WTC11 (cell line): ENCODE measurements at regions not wholly inside any gene's neighbourhood (a gene's known extent, or its start where the extent isn't known, plus 50 kb on each side); places are given as distances from the start of the nearest gene placed in this dataset.

Source experiments
- ATAC-seq: fragments of 200-7000 bp; cut with Tn5 transposase; 2 replicates; pipeline ENCODE4 v1.10.0; 2021; ENCODE audit warnings: mild to moderate bottlenecking, moderate library complexity
- CTCF ChIA-PET: fragments of 300-600 bp; sonication (Branson Sonifier 250); formaldehyde crosslinking; loops from one replicate; lab custom pipeline; 2021; ENCODE audit warnings: antibody characterized with exemption; lab: Charles Lee
- POLR2A ChIA-PET: fragments of 350-600 bp; sonication (Branson Sonifier 250); formaldehyde crosslinking; loops from one replicate; lab custom pipeline; 2021; ENCODE audit warnings: antibody characterized with exemption; lab: Charles Lee
- DNase-seq: peaks from one replicate; pipeline ENCODE4 v3.0.0; 2021; ENCODE audit warnings: low spot score
- H3K27ac Mint-ChIP-seq: 2 replicates; pipeline ENCODE4 v1.8.0; 2021; ENCODE audit warnings: mixed read lengths
- H3K27me3 Mint-ChIP-seq: 2 replicates; pipeline ENCODE4 v1.8.0; 2021; ENCODE audit warnings: low read depth, mild to moderate bottlenecking, moderate library complexity, mixed read lengths
- H3K36me3 Mint-ChIP-seq: 2 replicates; pipeline ENCODE4 v1.8.0; 2021; ENCODE audit warnings: mixed read lengths
- H3K4me1 Mint-ChIP-seq: 2 replicates; pipeline ENCODE4 v1.8.0; 2022; ENCODE audit warnings: mixed read lengths
- H3K4me3 Mint-ChIP-seq: 2 replicates; pipeline ENCODE4 v1.8.0; 2021; ENCODE audit warnings: mild to moderate bottlenecking, moderate library complexity, mixed read lengths
- H3K9me3 Mint-ChIP-seq: 2 replicates; pipeline ENCODE4 v1.8.0; 2021; ENCODE audit warnings: mixed read lengths
- JUN ChIP-seq: sonication (generic); formaldehyde crosslinking; IDR thresholded peaks from 2 replicates; pipeline ENCODE4 v1.8.0; 2023; ENCODE audit warnings: mild to moderate bottlenecking, missing genetic modification reagents
- KAT7 ChIP-seq: sonication (generic); formaldehyde crosslinking; IDR thresholded peaks from 2 replicates; pipeline ENCODE4 v1.8.1; 2023; ENCODE audit warnings: missing genetic modification reagents, mild to moderate bottlenecking, borderline replicate concordance
- MYBL2 ChIP-seq: sonication (generic); formaldehyde crosslinking; IDR thresholded peaks from 2 replicates; pipeline ENCODE4 v1.8.1; 2023; ENCODE audit warnings: mild to moderate bottlenecking, moderate library complexity, missing genetic modification reagents
- NFYB ChIP-seq: sonication (generic); formaldehyde crosslinking; conservative IDR thresholded peaks from 2 replicates; pipeline ENCODE4 v1.8.0; 2022; ENCODE audit warnings: low read depth, missing genetic modification reagents
- TCF7 ChIP-seq: sonication (generic); formaldehyde crosslinking; IDR thresholded peaks from 2 replicates; pipeline ENCODE4 v1.8.0; 2022; ENCODE audit warnings: mild to moderate bottlenecking, low read depth, missing genetic modification reagents, moderate library complexity
- ZBTB21 ChIP-seq: sonication (generic); formaldehyde crosslinking; IDR thresholded peaks from 2 replicates; pipeline ENCODE4 v1.8.1; 2023; ENCODE audit warnings: mild to moderate bottlenecking, missing genetic modification reagents, borderline replicate concordance
- ZNF263 ChIP-seq: sonication (generic); formaldehyde crosslinking; IDR thresholded peaks from 2 replicates; pipeline ENCODE4 v1.8.1; 2022; ENCODE audit warnings: low read depth, mild to moderate bottlenecking, moderate library complexity, missing genetic modification reagents
- ZNF671 ChIP-seq: fragments of 250-450 bp; sonication (Bioruptor Pico); IDR thresholded peaks from 2 replicates; pipeline ENCODE4 v1.8.0; 2021; ENCODE audit warnings: mild to moderate bottlenecking
- TF ChIP-seq, protein P1 (sequence below): sonication (generic); formaldehyde crosslinking; IDR thresholded peaks from 2 replicates; pipeline ENCODE4 v1.8.0; 2023; ENCODE audit warnings: missing genetic modification reagents
- TF ChIP-seq, protein P2 (sequence below): sonication (generic); formaldehyde crosslinking; IDR thresholded peaks from 2 replicates; pipeline ENCODE4 v1.8.0; 2023; ENCODE audit warnings: mild to moderate bottlenecking, missing genetic modification reagents
- TF ChIP-seq, protein P3 (sequence below): sonication (generic); formaldehyde crosslinking; IDR thresholded peaks from 2 replicates; pipeline ENCODE4 v1.8.0; 2022; ENCODE audit warnings: mild to moderate bottlenecking, missing genetic modification reagents
- TF ChIP-seq, protein P4 (sequence below): sonication (generic); formaldehyde crosslinking; IDR thresholded peaks from 2 replicates; pipeline ENCODE4 v1.8.1; 2023; ENCODE audit warnings: mild to moderate bottlenecking, missing genetic modification reagents
- TF ChIP-seq, protein P5 (sequence below): fragments of 250-450 bp; sonication (Bioruptor Pico); conservative IDR thresholded peaks from 2 replicates; pipeline ENCODE4 v1.9.0; 2021; ENCODE audit warnings: mild to moderate bottlenecking
- TF ChIP-seq, protein P6 (sequence below): sonication (generic); formaldehyde crosslinking; IDR thresholded peaks from 2 replicates; pipeline ENCODE4 v1.8.1; 2023; ENCODE audit warnings: mild to moderate bottlenecking, missing genetic modification reagents, borderline replicate concordance

DNA sequence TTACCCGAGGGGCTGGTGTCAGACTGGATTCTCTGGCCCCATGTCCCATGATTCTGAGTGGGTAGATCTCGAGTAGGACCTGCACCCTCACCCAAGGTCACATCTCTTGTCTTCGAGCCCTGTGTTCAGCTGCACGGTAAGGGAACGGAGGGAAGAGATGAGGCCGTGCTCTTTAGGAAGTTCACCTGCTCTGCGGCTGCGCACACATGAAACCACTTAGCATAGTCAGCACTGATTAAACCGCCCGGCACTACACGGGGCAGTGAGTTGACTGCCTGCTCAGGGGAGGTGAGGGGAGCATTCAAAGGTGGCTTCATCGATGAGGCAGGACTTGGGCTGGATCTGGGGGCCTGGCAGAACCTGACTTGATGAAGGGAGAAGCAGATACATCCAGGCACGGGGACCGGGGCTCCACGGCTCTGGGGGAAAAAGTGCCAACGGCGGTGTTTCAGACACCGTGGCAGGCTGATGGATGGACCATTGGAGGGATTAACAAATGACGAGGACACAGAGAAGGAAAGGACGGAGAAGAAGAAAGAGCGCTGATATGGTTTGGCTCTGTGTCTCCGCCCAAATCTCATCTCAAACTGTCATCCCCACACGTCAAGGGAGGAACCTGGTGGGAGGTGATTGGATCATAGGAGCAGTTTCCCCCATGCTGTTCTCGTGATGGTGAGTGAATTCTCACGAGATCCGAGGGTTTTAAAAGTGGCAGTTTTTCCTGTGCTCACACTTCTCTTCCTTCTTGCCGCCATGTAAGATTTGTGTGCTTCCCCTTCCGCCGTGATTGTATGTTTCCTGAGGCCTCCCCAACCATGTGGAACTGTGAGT lies 248.6 kb downstream of the CYP26B1 start:
- TF ChIP-seq JUN: no peak
- TF ChIP-seq, protein P1, sequence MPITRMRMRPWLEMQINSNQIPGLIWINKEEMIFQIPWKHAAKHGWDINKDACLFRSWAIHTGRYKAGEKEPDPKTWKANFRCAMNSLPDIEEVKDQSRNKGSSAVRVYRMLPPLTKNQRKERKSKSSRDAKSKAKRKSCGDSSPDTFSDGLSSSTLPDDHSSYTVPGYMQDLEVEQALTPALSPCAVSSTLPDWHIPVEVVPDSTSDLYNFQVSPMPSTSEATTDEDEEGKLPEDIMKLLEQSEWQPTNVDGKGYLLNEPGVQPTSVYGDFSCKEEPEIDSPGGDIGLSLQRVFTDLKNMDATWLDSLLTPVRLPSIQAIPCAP (CRISPR knock-in tag): no peak
- no peak for TF ChIP-seq ZNF263
- TF ChIP-seq ZNF671 (CRISPR knock-in tag): no peak
- Mint-ChIP-seq H3K4me1 (no peaks in the 10 kb centered on the region), H3K9me3 (no peaks in the 10 kb centered on the region), H3K36me3 (no peaks in the 10 kb centered on the region), H3K27ac (no peak overlapping the region), H3K27me3 (peaks cover 2% of the 10 kb centered on the region), H3K4me3 (no peak overlapping the region)
- POLR2A ChIA-PET: no interaction called here
- CTCF ChIA-PET: no interaction called here
- DNase-seq: no peak
- no peak for ATAC-seq

DNA sequence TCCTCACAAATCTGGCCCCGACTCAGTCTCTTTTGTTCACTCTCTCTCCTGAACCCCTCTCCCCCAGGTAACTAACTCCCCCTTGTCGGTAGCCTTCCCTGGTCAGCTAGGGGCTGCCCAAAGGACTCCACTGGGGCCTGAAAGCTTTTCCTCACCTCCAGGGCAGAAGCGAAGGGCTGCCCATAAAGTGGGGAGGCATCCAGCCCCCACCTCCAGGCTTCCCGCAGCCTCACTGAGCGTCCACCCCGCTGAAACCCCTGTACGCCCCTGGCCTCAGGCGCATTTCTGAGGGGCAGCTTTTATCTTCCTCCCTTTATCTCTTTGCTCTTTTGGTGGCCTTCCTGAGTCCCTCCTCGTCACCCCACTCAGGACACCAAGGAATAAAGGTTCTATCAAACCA lies 249.3 kb downstream of the CYP26B1 start:
- H3K27me3 Mint-ChIP-seq: peaks cover 2% of the 10 kb centered on the region
- H3K4me1 Mint-ChIP-seq: no peaks in the 10 kb centered on the region
- H3K27ac Mint-ChIP-seq: no peak overlapping the region
- no peak for ATAC-seq
- H3K9me3 Mint-ChIP-seq: no peaks in the 10 kb centered on the region
- H3K36me3 Mint-ChIP-seq: no peaks in the 10 kb centered on the region
- ChIA-PET POLR2A (no interaction called here), CTCF (interaction anchor here (1.3 kb wide), 1 partner anchor 26 kb away, joined by 5 read pairs; no protein-coding TSS in a partner anchor)
- TF ChIP-seq KAT7 (CRISPR knock-in tag): no peak
- TF ChIP-seq, protein P2, sequence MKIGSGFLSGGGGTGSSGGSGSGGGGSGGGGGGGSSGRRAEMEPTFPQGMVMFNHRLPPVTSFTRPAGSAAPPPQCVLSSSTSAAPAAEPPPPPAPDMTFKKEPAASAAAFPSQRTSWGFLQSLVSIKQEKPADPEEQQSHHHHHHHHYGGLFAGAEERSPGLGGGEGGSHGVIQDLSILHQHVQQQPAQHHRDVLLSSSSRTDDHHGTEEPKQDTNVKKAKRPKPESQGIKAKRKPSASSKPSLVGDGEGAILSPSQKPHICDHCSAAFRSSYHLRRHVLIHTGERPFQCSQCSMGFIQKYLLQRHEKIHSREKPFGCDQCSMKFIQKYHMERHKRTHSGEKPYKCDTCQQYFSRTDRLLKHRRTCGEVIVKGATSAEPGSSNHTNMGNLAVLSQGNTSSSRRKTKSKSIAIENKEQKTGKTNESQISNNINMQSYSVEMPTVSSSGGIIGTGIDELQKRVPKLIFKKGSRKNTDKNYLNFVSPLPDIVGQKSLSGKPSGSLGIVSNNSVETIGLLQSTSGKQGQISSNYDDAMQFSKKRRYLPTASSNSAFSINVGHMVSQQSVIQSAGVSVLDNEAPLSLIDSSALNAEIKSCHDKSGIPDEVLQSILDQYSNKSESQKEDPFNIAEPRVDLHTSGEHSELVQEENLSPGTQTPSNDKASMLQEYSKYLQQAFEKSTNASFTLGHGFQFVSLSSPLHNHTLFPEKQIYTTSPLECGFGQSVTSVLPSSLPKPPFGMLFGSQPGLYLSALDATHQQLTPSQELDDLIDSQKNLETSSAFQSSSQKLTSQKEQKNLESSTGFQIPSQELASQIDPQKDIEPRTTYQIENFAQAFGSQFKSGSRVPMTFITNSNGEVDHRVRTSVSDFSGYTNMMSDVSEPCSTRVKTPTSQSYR (CRISPR knock-in tag): no peak
- TF ChIP-seq, protein P3, sequence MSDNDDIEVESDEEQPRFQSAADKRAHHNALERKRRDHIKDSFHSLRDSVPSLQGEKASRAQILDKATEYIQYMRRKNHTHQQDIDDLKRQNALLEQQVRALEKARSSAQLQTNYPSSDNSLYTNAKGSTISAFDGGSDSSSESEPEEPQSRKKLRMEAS (CRISPR knock-in tag): no peak
- no peak for TF ChIP-seq TCF7 (CRISPR knock-in tag)
- TF ChIP-seq, protein P4, sequence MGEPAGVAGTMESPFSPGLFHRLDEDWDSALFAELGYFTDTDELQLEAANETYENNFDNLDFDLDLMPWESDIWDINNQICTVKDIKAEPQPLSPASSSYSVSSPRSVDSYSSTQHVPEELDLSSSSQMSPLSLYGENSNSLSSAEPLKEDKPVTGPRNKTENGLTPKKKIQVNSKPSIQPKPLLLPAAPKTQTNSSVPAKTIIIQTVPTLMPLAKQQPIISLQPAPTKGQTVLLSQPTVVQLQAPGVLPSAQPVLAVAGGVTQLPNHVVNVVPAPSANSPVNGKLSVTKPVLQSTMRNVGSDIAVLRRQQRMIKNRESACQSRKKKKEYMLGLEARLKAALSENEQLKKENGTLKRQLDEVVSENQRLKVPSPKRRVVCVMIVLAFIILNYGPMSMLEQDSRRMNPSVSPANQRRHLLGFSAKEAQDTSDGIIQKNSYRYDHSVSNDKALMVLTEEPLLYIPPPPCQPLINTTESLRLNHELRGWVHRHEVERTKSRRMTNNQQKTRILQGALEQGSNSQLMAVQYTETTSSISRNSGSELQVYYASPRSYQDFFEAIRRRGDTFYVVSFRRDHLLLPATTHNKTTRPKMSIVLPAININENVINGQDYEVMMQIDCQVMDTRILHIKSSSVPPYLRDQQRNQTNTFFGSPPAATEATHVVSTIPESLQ: no peak
- no peak for TF ChIP-seq ZBTB21 (CRISPR knock-in tag)
- TF ChIP-seq, protein P5, sequence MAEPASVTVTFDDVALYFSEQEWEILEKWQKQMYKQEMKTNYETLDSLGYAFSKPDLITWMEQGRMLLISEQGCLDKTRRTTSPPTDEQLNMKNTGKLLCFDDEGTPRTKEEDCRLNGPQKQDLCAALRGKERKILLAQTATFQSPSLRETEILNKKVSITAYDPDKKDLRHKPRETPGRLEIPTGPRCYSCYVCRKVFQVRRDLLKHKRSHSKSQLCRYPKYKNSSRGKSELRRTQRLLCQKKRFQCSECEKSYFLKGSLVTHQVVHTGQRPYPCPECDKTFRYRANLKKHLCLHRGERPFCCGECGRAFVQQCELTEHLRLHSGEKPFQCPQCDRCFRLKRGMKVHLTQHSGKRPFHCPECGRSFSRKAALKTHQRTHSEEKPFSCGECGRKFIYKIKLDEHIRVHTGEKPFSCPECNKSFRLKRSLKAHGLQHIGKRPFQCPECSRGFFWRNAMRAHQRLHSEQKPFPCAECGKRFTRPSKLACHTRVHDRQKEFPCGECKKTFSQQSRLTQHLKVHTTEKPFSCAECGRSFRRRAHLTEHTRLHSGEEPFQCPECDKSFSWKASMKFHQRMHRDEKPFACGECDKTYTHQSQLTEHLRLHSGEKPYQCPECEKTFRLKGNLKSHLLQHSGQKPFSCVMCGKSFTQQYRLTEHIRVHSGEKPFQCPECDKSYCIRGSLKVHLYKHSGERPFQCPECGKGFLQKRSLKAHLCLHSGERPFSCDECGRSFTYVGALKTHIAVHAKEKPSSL (CRISPR knock-in tag): no peak
- no peak for TF ChIP-seq MYBL2 (CRISPR knock-in tag)
- TF ChIP-seq, protein P6, sequence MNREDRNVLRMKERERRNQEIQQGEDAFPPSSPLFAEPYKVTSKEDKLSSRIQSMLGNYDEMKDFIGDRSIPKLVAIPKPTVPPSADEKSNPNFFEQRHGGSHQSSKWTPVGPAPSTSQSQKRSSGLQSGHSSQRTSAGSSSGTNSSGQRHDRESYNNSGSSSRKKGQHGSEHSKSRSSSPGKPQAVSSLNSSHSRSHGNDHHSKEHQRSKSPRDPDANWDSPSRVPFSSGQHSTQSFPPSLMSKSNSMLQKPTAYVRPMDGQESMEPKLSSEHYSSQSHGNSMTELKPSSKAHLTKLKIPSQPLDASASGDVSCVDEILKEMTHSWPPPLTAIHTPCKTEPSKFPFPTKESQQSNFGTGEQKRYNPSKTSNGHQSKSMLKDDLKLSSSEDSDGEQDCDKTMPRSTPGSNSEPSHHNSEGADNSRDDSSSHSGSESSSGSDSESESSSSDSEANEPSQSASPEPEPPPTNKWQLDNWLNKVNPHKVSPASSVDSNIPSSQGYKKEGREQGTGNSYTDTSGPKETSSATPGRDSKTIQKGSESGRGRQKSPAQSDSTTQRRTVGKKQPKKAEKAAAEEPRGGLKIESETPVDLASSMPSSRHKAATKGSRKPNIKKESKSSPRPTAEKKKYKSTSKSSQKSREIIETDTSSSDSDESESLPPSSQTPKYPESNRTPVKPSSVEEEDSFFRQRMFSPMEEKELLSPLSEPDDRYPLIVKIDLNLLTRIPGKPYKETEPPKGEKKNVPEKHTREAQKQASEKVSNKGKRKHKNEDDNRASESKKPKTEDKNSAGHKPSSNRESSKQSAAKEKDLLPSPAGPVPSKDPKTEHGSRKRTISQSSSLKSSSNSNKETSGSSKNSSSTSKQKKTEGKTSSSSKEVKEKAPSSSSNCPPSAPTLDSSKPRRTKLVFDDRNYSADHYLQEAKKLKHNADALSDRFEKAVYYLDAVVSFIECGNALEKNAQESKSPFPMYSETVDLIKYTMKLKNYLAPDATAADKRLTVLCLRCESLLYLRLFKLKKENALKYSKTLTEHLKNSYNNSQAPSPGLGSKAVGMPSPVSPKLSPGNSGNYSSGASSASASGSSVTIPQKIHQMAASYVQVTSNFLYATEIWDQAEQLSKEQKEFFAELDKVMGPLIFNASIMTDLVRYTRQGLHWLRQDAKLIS (CRISPR knock-in tag): no peak
- TF ChIP-seq NFYB: no peak
- TF ChIP-seq, all 79 proteins: peak for 0
- no peak for DNase-seq
- no peak overlapping the region for H3K4me3 Mint-ChIP-seq
